Central memory CD4-positive, alpha-beta T cell (primary cell): ENCODE measurements at regions not wholly inside any gene's neighbourhood (a gene's known extent, or its start where the extent isn't known, plus 50 kb on each side); places are given as distances from the start of the nearest gene placed in this dataset.
A peak's percentile ranks its signal among the peaks of the same experiment; 100 is the strongest.

Experiments
- DNase-seq: peaks from one replicate; pipeline ENCODE4 v3.0.0; 2022

- DNase-seq, result peak; percentile 54
Measured at GRCh38 chr3:195634426-195635261, 50.9 kb upstream of the APOD start.
